ENCODE measurements at regions not wholly inside any gene's neighbourhood (a gene's known extent, or its start where the extent isn't known, plus 50 kb on each side); places are given as distances from the start of the nearest gene placed in this dataset.

DNA sequence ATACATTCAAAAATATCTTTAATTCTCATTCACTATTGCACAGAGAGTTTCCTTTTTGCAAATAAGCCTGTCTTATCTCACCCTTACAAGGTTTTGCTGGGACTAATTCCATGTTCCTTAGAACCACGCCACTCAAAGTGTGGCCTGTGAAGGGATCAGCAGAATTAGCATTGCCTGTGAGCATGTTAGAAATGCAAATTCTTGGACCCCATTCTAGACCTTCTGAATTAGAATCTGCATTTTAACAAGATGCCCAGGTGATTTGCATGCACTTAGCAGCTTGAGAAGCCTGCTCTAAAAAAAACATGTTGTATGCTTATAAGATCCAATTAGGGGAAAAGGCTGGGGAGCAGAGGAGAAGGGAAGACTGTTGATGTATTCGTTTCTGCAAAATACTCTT is 460.0 kb downstream of the NTRK2 start:
- Histone ChIP-seq H3K14ac (ENCODE audit: low read length) (no peak overlapping the region), H2BK12ac (ENCODE audit: low read length) (no peak overlapping the region), H4K91ac (ENCODE audit: low read depth, low read length, poor library complexity) (no peak overlapping the region), H2BK5ac (ENCODE audit: low read length) (no peak overlapping the region), H3K79me1 (ENCODE audit: low read depth, low read length) (no peaks in the 10 kb centered on the region), H3K9me3 (replicated peaks in 1 of 2; ENCODE audit: control insufficient read depth in 2 of 2, insufficient read depth in 1 of 2, low read depth in 1 of 2, low read length in 2 of 2) (no peaks in the 10 kb centered on the region), H3K4me3 (ENCODE audit: low read length in 2 of 2) (no peak overlapping the region), H3K23ac (ENCODE audit: low read depth, low read length, poor library complexity) (no peak overlapping the region), H3K4me2 (ENCODE audit: insufficient read depth, low read length, poor library complexity, severe bottlenecking) (no peak overlapping the region), H3K9ac (ENCODE audit: low read depth, low read length, poor library complexity) (no peak overlapping the region), H3K27ac (replicated peaks; ENCODE audit: low read length) (no peak overlapping the region), H3K27me3 (ENCODE audit: control insufficient read depth in 3 of 3, insufficient read depth in 3 of 3, low read depth in 1 of 3, low read length in 3 of 3) (no peaks in the 10 kb centered on the region), H3K36me3 (replicated peaks in 1 of 2; ENCODE audit: control insufficient read depth in 2 of 2, insufficient read depth in 2 of 2, low read length in 2 of 2) (no peaks in the 10 kb centered on the region), H2AFZ (ENCODE audit: low read length) (no peak overlapping the region), H3K4ac (ENCODE audit: low read length) (no peak overlapping the region), H2BK15ac (ENCODE audit: low read length) (no peak overlapping the region), H2BK120ac (ENCODE audit: low read depth, low read length) (no peak overlapping the region), H4K8ac (ENCODE audit: low read depth, low read length) (no peak overlapping the region), H3K18ac (ENCODE audit: low read length) (no peak overlapping the region), H2AK5ac (ENCODE audit: low read depth, low read length) (no peak overlapping the region), H3K4me1 (ENCODE audit: control insufficient read depth in 2 of 2, insufficient read depth in 1 of 2, low read depth in 1 of 2, low read length in 2 of 2) (no peaks in the 10 kb centered on the region)
- no peak for DNase-seq (ENCODE audit: low spot score)
- no CpG with 5 or more reads among the region's 2 CpGs for WGBS, 2 donors (ENCODE audit: extremely low coverage in 2 of 2, insufficient read length in 2 of 2, insufficient replicate concordance in 1 of 2)

DNA sequence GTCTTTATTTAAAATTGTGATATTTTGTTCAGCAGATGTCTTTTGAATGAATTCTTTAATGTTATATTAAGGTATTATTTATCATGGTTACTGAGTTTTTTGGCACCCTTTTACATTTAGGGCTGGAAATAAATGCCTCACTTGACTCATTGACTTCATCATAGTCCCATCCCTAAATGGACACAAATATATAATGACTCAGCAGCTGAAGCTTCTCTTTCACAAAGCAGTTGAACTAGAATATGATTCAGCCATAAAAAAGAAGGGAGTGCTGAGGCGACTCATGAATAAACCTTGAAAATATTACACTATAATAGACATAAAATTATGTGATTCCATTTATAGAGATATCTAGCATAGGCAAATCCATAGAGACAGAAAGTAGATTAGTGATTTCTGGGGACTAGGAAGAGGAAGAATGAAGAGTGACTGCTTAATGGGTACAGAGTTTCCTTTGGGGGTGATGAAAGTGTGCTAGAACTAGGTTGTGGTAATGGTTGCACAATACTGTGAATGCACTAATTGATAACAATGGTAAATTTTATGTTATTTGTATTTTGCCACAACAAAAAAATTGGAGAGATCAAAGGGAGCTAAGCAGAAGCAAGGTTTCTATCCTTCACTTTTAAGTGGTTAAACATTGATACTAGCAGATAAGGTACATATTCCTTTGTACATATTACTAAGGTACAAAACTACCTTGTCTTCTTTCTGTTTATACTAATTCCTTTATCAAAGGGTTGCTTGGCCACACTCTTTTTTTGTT is 449.6 kb downstream of the NTRK2 start:
- Histone ChIP-seq H2BK120ac (ENCODE audit: low read depth, low read length) (no peak overlapping the region), H2BK15ac (ENCODE audit: low read length) (no peak overlapping the region), H3K4ac (ENCODE audit: low read length) (no peak overlapping the region), H2BK5ac (ENCODE audit: low read length) (no peak overlapping the region), H3K18ac (ENCODE audit: low read length) (no peak overlapping the region), H3K4me1 (ENCODE audit: control insufficient read depth in 2 of 2, insufficient read depth in 1 of 2, low read depth in 1 of 2, low read length in 2 of 2) (no peaks in the 10 kb centered on the region), H3K4me2 (ENCODE audit: insufficient read depth, low read length, poor library complexity, severe bottlenecking) (no peak overlapping the region), H3K9ac (ENCODE audit: low read depth, low read length, poor library complexity) (no peak overlapping the region), H3K27me3 (ENCODE audit: control insufficient read depth in 3 of 3, insufficient read depth in 3 of 3, low read depth in 1 of 3, low read length in 3 of 3) (no peaks in the 10 kb centered on the region), H2AK5ac (ENCODE audit: low read depth, low read length) (no peak overlapping the region), H3K79me1 (ENCODE audit: low read depth, low read length) (no peaks in the 10 kb centered on the region), H3K23ac (ENCODE audit: low read depth, low read length, poor library complexity) (no peak overlapping the region), H3K9me3 (replicated peaks in 1 of 2; ENCODE audit: control insufficient read depth in 2 of 2, insufficient read depth in 1 of 2, low read depth in 1 of 2, low read length in 2 of 2) (no peaks in the 10 kb centered on the region), H4K8ac (ENCODE audit: low read depth, low read length) (no peak overlapping the region), H3K36me3 (replicated peaks in 1 of 2; ENCODE audit: control insufficient read depth in 2 of 2, insufficient read depth in 2 of 2, low read length in 2 of 2) (no peaks in the 10 kb centered on the region), H3K4me3 (ENCODE audit: low read length in 2 of 2) (no peak overlapping the region), H2AFZ (ENCODE audit: low read length) (no peak overlapping the region), H2BK12ac (ENCODE audit: low read length) (no peak overlapping the region), H3K27ac (replicated peaks; ENCODE audit: low read length) (no peak overlapping the region), H4K91ac (ENCODE audit: low read depth, low read length, poor library complexity) (no peak overlapping the region), H3K14ac (ENCODE audit: low read length) (no peak overlapping the region)
- no peak for DNase-seq (ENCODE audit: low spot score)
- no CpG with 5 or more reads among the region's 1 CpG for WGBS, 2 donors (ENCODE audit: extremely low coverage in 2 of 2, insufficient read length in 2 of 2, insufficient replicate concordance in 1 of 2)

DNA sequence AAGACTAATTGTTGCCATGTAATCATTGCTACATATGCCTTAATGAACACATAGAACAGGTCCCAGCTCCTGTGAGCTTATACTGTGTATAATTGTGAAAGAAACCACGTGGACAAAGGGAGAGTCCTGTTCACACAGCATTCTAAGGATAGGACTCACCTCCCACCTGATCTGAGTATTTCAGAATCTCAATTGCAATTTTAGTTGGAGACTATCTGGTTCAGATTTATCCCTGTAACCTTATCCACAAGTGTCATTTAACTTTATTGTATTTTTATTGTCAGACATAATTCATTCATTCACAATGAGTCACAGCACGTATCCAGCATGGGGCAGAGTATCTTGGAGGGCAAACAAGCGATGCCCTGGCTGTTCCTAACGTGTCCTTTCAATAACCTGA is 448.3 kb downstream of the NTRK2 start:
- no peak overlapping the region for H2AK5ac ChIP-seq (ENCODE audit: low read depth, low read length)
- H3K14ac ChIP-seq (ENCODE audit: low read length), result no peak overlapping the region
- H2AFZ ChIP-seq (ENCODE audit: low read length), result no peak overlapping the region
- H3K9me3 ChIP-seq (replicated peaks in 1 of 2; ENCODE audit: control insufficient read depth in 2 of 2, insufficient read depth in 1 of 2, low read depth in 1 of 2, low read length in 2 of 2), result no peaks in the 10 kb centered on the region
- no peak overlapping the region for H3K23ac ChIP-seq (ENCODE audit: low read depth, low read length, poor library complexity)
- H2BK15ac ChIP-seq (ENCODE audit: low read length), result no peak overlapping the region
- no peak overlapping the region for H3K4ac ChIP-seq (ENCODE audit: low read length)
- H3K4me1 ChIP-seq (ENCODE audit: control insufficient read depth in 2 of 2, insufficient read depth in 1 of 2, low read depth in 1 of 2, low read length in 2 of 2), result no peaks in the 10 kb centered on the region
- H3K4me3 ChIP-seq (ENCODE audit: low read length in 2 of 2), result no peak overlapping the region
- no peaks in the 10 kb centered on the region for H3K27me3 ChIP-seq (ENCODE audit: control insufficient read depth in 3 of 3, insufficient read depth in 3 of 3, low read depth in 1 of 3, low read length in 3 of 3)
- H2BK120ac ChIP-seq (ENCODE audit: low read depth, low read length), result no peak overlapping the region
- H3K18ac ChIP-seq (ENCODE audit: low read length), result no peak overlapping the region
- no peak for DNase-seq (ENCODE audit: low spot score)
- WGBS, 2 donors (ENCODE audit: extremely low coverage in 2 of 2, insufficient read length in 2 of 2, insufficient replicate concordance in 1 of 2), result no CpG with 5 or more reads among the region's 4 CpGs
- H2BK12ac ChIP-seq (ENCODE audit: low read length), result no peak overlapping the region
- no peak overlapping the region for H3K27ac ChIP-seq (replicated peaks; ENCODE audit: low read length)
- H2BK5ac ChIP-seq (ENCODE audit: low read length), result no peak overlapping the region
- no peaks in the 10 kb centered on the region for H3K79me1 ChIP-seq (ENCODE audit: low read depth, low read length)
- no peak overlapping the region for H4K8ac ChIP-seq (ENCODE audit: low read depth, low read length)
- no peaks in the 10 kb centered on the region for H3K36me3 ChIP-seq (replicated peaks in 1 of 2; ENCODE audit: control insufficient read depth in 2 of 2, insufficient read depth in 2 of 2, low read length in 2 of 2)
- no peak overlapping the region for H3K4me2 ChIP-seq (ENCODE audit: insufficient read depth, low read length, poor library complexity, severe bottlenecking)
- no peak overlapping the region for H4K91ac ChIP-seq (ENCODE audit: low read depth, low read length, poor library complexity)
- H3K9ac ChIP-seq (ENCODE audit: low read depth, low read length, poor library complexity), result no peak overlapping the region

DNA sequence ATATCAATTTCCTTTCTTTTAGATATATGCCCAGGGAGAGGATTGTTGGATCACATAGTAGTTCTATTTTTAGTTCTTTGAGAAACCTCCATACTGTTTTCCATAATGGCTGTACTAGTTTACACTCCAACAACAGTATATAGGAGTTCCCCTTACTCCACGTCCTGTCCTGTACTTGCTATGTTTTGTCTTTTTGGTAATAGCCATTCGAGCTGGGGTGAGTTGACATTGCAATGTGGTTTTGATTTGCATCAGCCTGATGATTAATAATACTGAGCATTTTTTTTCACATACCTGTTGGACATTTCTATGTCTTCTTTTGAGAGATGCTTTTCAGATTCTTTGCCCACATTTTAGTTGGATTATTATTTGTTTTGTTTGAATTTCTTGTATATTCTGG is 445.9 kb downstream of the NTRK2 start:
- Histone ChIP-seq H3K18ac (ENCODE audit: low read length) (no peak overlapping the region), H2BK120ac (ENCODE audit: low read depth, low read length) (no peak overlapping the region), H2BK15ac (ENCODE audit: low read length) (no peak overlapping the region), H3K9me3 (replicated peaks in 1 of 2; ENCODE audit: control insufficient read depth in 2 of 2, insufficient read depth in 1 of 2, low read depth in 1 of 2, low read length in 2 of 2) (no peaks in the 10 kb centered on the region), H3K4me2 (ENCODE audit: insufficient read depth, low read length, poor library complexity, severe bottlenecking) (no peak overlapping the region), H3K9ac (ENCODE audit: low read depth, low read length, poor library complexity) (no peak overlapping the region), H3K14ac (ENCODE audit: low read length) (no peak overlapping the region), H2BK5ac (ENCODE audit: low read length) (no peak overlapping the region), H3K4ac (ENCODE audit: low read length) (no peak overlapping the region), H3K27ac (replicated peaks; ENCODE audit: low read length) (no peak overlapping the region), H2AFZ (ENCODE audit: low read length) (no peak overlapping the region), H3K4me1 (ENCODE audit: control insufficient read depth in 2 of 2, insufficient read depth in 1 of 2, low read depth in 1 of 2, low read length in 2 of 2) (no peaks in the 10 kb centered on the region), H3K79me1 (ENCODE audit: low read depth, low read length) (no peaks in the 10 kb centered on the region), H3K36me3 (replicated peaks in 1 of 2; ENCODE audit: control insufficient read depth in 2 of 2, insufficient read depth in 2 of 2, low read length in 2 of 2) (no peaks in the 10 kb centered on the region), H3K23ac (ENCODE audit: low read depth, low read length, poor library complexity) (no peak overlapping the region), H4K91ac (ENCODE audit: low read depth, low read length, poor library complexity) (no peak overlapping the region), H4K8ac (ENCODE audit: low read depth, low read length) (no peak overlapping the region), H3K4me3 (ENCODE audit: low read length in 2 of 2) (no peak overlapping the region), H3K27me3 (ENCODE audit: control insufficient read depth in 3 of 3, insufficient read depth in 3 of 3, low read depth in 1 of 3, low read length in 3 of 3) (no peaks in the 10 kb centered on the region), H2BK12ac (ENCODE audit: low read length) (no peak overlapping the region), H2AK5ac (ENCODE audit: low read depth, low read length) (no peak overlapping the region)
- DNase-seq (ENCODE audit: low spot score), result no peak
- WGBS, 2 donors (ENCODE audit: extremely low coverage in 2 of 2, insufficient read length in 2 of 2, insufficient replicate concordance in 1 of 2), result no CpG with 5 or more reads among the region's 2 CpGs

All from neuronal stem cell (in vitro differentiated cells).